Activated CD4-positive, alpha-beta memory T cell treated with anti-CD3 and anti-CD28 coated beads for 36 hours (primary cell): ENCODE measurements at regions not wholly inside any gene's neighbourhood (a gene's known extent, or its start where the extent isn't known, plus 50 kb on each side); places are given as distances from the start of the nearest gene placed in this dataset.

Experiments
- CTCF ChIA-PET: fragments of 350-600 bp; sonication (Branson Sonifier 250); formaldehyde crosslinking; loops from one replicate; lab custom pipeline; 2021; ENCODE audit warnings: antibody characterized with exemption, inconsistent platforms; lab: Charles Lee
- POLR2A ChIA-PET: fragments of 350-600 bp; sonication (Branson Sonifier 250); formaldehyde crosslinking; loops from one replicate; lab custom pipeline; 2021; ENCODE audit warnings: antibody characterized with exemption; lab: Charles Lee
- DNase-seq: peaks from one replicate; pipeline ENCODE4 v3.0.0-alpha.2; 2020
- H3K27ac Mint-ChIP-seq: one replicate; pipeline ENCODE4 v1.8.0; 2021; ENCODE audit warnings: mixed read lengths
- H3K27me3 Mint-ChIP-seq: one replicate; pipeline ENCODE4 v1.8.0; 2021; ENCODE audit warnings: mixed read lengths
- H3K36me3 Mint-ChIP-seq: one replicate; pipeline ENCODE4 v1.8.0; 2021; ENCODE audit warnings: mixed read lengths
- H3K4me1 Mint-ChIP-seq: one replicate; pipeline ENCODE4 v1.8.0; 2021; ENCODE audit warnings: low read depth, mixed read lengths
- H3K4me3 Mint-ChIP-seq: one replicate; pipeline ENCODE4 v1.8.0; 2021; ENCODE audit warnings: mild to moderate bottlenecking, mixed read lengths
- H3K9me3 Mint-ChIP-seq: one replicate; pipeline ENCODE4 v1.8.0; 2021; ENCODE audit warnings: mixed read lengths
- intact Hi-C: fragments of 100-400 bp; cut with micrococcal nuclease; formaldehyde crosslinking; loops from one replicate; pipeline ENCODE4 v1.15.1; 2023

GRCh38 chr17:13273806-13274205, 256.0 kb upstream of the ELAC2 start:
- H3K27ac Mint-ChIP-seq: no peak overlapping the region
- no peak for DNase-seq
- H3K4me1 Mint-ChIP-seq: no peaks in the 10 kb centered on the region
- intact Hi-C loops: no loop called here
- no peak overlapping the region for H3K4me3 Mint-ChIP-seq
- POLR2A ChIA-PET: no interaction called here
- H3K36me3 Mint-ChIP-seq: no peaks in the 10 kb centered on the region
- H3K27me3 Mint-ChIP-seq: peaks cover 7% of the 10 kb centered on the region
- no peaks in the 10 kb centered on the region for H3K9me3 Mint-ChIP-seq
- CTCF ChIA-PET: no interaction called here

- intact Hi-C loops: no loop called here
- CTCF ChIA-PET: no interaction called here
Measured at GRCh38 chr17:13272296-13272695, 254.5 kb upstream of the ELAC2 start.

GRCh38 chr17:13268791-13269595, 251.2 kb upstream of the ELAC2 start:
- POLR2A ChIA-PET: no interaction called here
- no peaks in the 10 kb centered on the region for H3K36me3 Mint-ChIP-seq
- DNase-seq: no peak
- no peak overlapping the region for H3K27ac Mint-ChIP-seq
- H3K4me3 Mint-ChIP-seq: no peak overlapping the region
- no peaks in the 10 kb centered on the region for H3K9me3 Mint-ChIP-seq
- intact Hi-C loops: no loop called here
- H3K27me3 Mint-ChIP-seq: peaks cover 6% of the 10 kb centered on the region
- no peaks in the 10 kb centered on the region for H3K4me1 Mint-ChIP-seq
- CTCF ChIA-PET: no interaction called here

More at GRCh38 chr17:13272296-13272695, 254.5 kb upstream of the ELAC2 start:
- Mint-ChIP-seq H3K27ac (no peak overlapping the region), H3K4me1 (no peaks in the 10 kb centered on the region), H3K4me3 (no peak overlapping the region), H3K9me3 (no peaks in the 10 kb centered on the region), H3K27me3 (peaks cover 7% of the 10 kb centered on the region), H3K36me3 (no peaks in the 10 kb centered on the region)
- POLR2A ChIA-PET: no interaction called here
- no peak for DNase-seq

- Mint-ChIP-seq H3K4me3 (no peak overlapping the region), H3K27me3 (peaks cover 6% of the 10 kb centered on the region), H3K4me1 (no peaks in the 10 kb centered on the region), H3K36me3 (no peaks in the 10 kb centered on the region), H3K9me3 (no peaks in the 10 kb centered on the region), H3K27ac (no peak overlapping the region)
- ChIA-PET CTCF (no interaction called here), POLR2A (no interaction called here)
- no peak for DNase-seq
- intact Hi-C loops: no loop called here
Measured at GRCh38 chr17:13266606-13267005, 248.8 kb upstream of the ELAC2 start.

- no peaks in the 10 kb centered on the region for H3K36me3 Mint-ChIP-seq
- no peaks in the 10 kb centered on the region for H3K9me3 Mint-ChIP-seq
- ChIA-PET CTCF (no interaction called here), POLR2A (no interaction called here)
- H3K4me3 Mint-ChIP-seq: no peak overlapping the region
- intact Hi-C loops: no loop called here
- H3K4me1 Mint-ChIP-seq: no peaks in the 10 kb centered on the region
- no peak overlapping the region for H3K27ac Mint-ChIP-seq
- H3K27me3 Mint-ChIP-seq: peaks cover 6% of the 10 kb centered on the region
- no peak for DNase-seq
Measured at GRCh38 chr17:13265311-13265710, 247.5 kb upstream of the ELAC2 start.

GRCh38 chr17:13263746-13264145, 245.9 kb upstream of the ELAC2 start:
- POLR2A ChIA-PET: no interaction called here
- CTCF ChIA-PET: no interaction called here
- no peaks in the 10 kb centered on the region for H3K36me3 Mint-ChIP-seq

GRCh38 chr17:13256545-13256944, 238.7 kb upstream of the ELAC2 start:
- Mint-ChIP-seq H3K27me3 (peaks cover 2% of the 10 kb centered on the region), H3K36me3 (no peaks in the 10 kb centered on the region), H3K4me3 (no peak overlapping the region), H3K27ac (no peak overlapping the region), H3K4me1 (no peaks in the 10 kb centered on the region), H3K9me3 (no peaks in the 10 kb centered on the region)
- CTCF ChIA-PET: no interaction called here
- POLR2A ChIA-PET: no interaction called here
- intact Hi-C loops: no loop called here
- no peak for DNase-seq

More at GRCh38 chr17:13263746-13264145, 245.9 kb upstream of the ELAC2 start:
- Mint-ChIP-seq H3K9me3 (no peaks in the 10 kb centered on the region), H3K27ac (no peak overlapping the region), H3K4me1 (no peaks in the 10 kb centered on the region), H3K27me3 (peaks cover 3% of the 10 kb centered on the region), H3K4me3 (no peak overlapping the region)
- no peak for DNase-seq
- intact Hi-C loops: no loop called here

GRCh38 chr17:13253733-13254410, 236.0 kb upstream of the ELAC2 start:
- intact Hi-C loops: no loop called here
- H3K4me3 Mint-ChIP-seq: no peak overlapping the region
- H3K27me3 Mint-ChIP-seq: peaks cover 2% of the 10 kb centered on the region
- no peak overlapping the region for H3K27ac Mint-ChIP-seq
- no peaks in the 10 kb centered on the region for H3K36me3 Mint-ChIP-seq
- DNase-seq: no peak
- POLR2A ChIA-PET: no interaction called here
- CTCF ChIA-PET: no interaction called here
- no peaks in the 10 kb centered on the region for H3K4me1 Mint-ChIP-seq
- H3K9me3 Mint-ChIP-seq: peaks cover 8% of the 10 kb centered on the region

- H3K9me3 Mint-ChIP-seq: peaks cover 5% of the 10 kb centered on the region
- H3K4me3 Mint-ChIP-seq: no peak overlapping the region
- intact Hi-C loops: no loop called here
- CTCF ChIA-PET: interaction anchor here (0.6 kb wide), 1 partner anchor 116 kb away, joined by 3 read pairs; no protein-coding TSS in a partner anchor
- H3K27me3 Mint-ChIP-seq: peaks cover 7% of the 10 kb centered on the region
- DNase-seq: no peak
- H3K36me3 Mint-ChIP-seq: no peaks in the 10 kb centered on the region
- no peaks in the 10 kb centered on the region for H3K4me1 Mint-ChIP-seq
- POLR2A ChIA-PET: no interaction called here
- H3K27ac Mint-ChIP-seq: no peak overlapping the region
Measured at GRCh38 chr17:13244513-13244912, 226.7 kb upstream of the ELAC2 start.

GRCh38 chr17:13243585-13243984, 225.8 kb upstream of the ELAC2 start:
- DNase-seq: no peak
- Mint-ChIP-seq H3K27me3 (peaks cover 7% of the 10 kb centered on the region), H3K36me3 (no peaks in the 10 kb centered on the region), H3K4me1 (no peaks in the 10 kb centered on the region), H3K4me3 (no peak overlapping the region), H3K27ac (no peak overlapping the region), H3K9me3 (no peaks in the 10 kb centered on the region)
- ChIA-PET POLR2A (no interaction called here), CTCF (no interaction called here)
- intact Hi-C loops: no loop called here

GRCh38 chr17:13240851-13241250, 223.0 kb upstream of the ELAC2 start:
- Mint-ChIP-seq H3K9me3 (no peaks in the 10 kb centered on the region), H3K27ac (no peak overlapping the region), H3K4me1 (no peaks in the 10 kb centered on the region), H3K27me3 (peaks cover 7% of the 10 kb centered on the region), H3K36me3 (no peaks in the 10 kb centered on the region), H3K4me3 (no peak overlapping the region)
- intact Hi-C loops: no loop called here
- ChIA-PET CTCF (no interaction called here), POLR2A (no interaction called here)
- DNase-seq: no peak

GRCh38 chr17:13230350-13231264, 212.8 kb upstream of the ELAC2 start:
- intact Hi-C loops: no loop called here
- no peaks in the 10 kb centered on the region for H3K9me3 Mint-ChIP-seq
- H3K27me3 Mint-ChIP-seq: peaks cover 1% of the 10 kb centered on the region
- ChIA-PET CTCF (no interaction called here), POLR2A (no interaction called here)
- no peak overlapping the region for H3K4me3 Mint-ChIP-seq
- no peak overlapping the region for H3K27ac Mint-ChIP-seq
- DNase-seq: no peak
- no peaks in the 10 kb centered on the region for H3K36me3 Mint-ChIP-seq
- H3K4me1 Mint-ChIP-seq: no peaks in the 10 kb centered on the region
